Mucosa of descending colon (tissue), 3 donors: ENCODE measurements at regions not wholly inside any gene's neighbourhood (a gene's known extent, or its start where the extent isn't known, plus 50 kb on each side); places are given as distances from the start of the nearest gene placed in this dataset.

Experiments
- ATAC-seq: fragments of 200-7000 bp; cut with Tn5 transposase; one replicate; pipeline ENCODE4 v1.9.1; 2020; ENCODE audit warnings: mild to moderate bottlenecking, moderate library complexity
- DNase-seq, 3 donors: peaks; one replicate each; pipeline ENCODE4 v3.0.0-alpha.2; 2020
- H3K36me3 ChIP-seq: fragments of 200-600 bp; one replicate; pipeline ENCODE4 v1.8.0; 2021; ENCODE audit warnings: low read depth, mild to moderate bottlenecking
- H3K4me1 ChIP-seq: fragments of 200-600 bp; one replicate; pipeline ENCODE4 v1.8.0; 2021; ENCODE audit warnings: low read depth, mild to moderate bottlenecking
- H3K4me3 ChIP-seq: fragments of 200-600 bp; one replicate; pipeline ENCODE4 v1.8.0; 2021; ENCODE audit warnings: mild to moderate bottlenecking
- H3K9me3 ChIP-seq: fragments of 200-600 bp; one replicate; pipeline ENCODE4 v1.8.0; 2021; ENCODE audit warnings: mild to moderate bottlenecking
- intact Hi-C, 2 donors: fragments of 100-400 bp; cut with DNase I in 1 of 2; cut with micrococcal nuclease in 1 of 2; formaldehyde crosslinking; loops; one replicate each; pipeline versions ENCODE4 v1.11.0 to v1.11.1; 2022; cut with DNase I, micrococcal nuclease
- TF ChIP-seq, protein P1 (sequence below): fragments of 200-600 bp; IDR thresholded peaks from one replicate; pipeline ENCODE4 v1.8.0; 2022; ENCODE audit warnings: antibody characterized with exemption, mild to moderate bottlenecking
- donor health status: DM: no; HTN: no; CAD: no; lungs with moderate emphysema.
- donor health status: DM: no; HTN: no; CAD: no.
- donor health status: DM: no; HTN: yes; CAD: no.

DNA sequence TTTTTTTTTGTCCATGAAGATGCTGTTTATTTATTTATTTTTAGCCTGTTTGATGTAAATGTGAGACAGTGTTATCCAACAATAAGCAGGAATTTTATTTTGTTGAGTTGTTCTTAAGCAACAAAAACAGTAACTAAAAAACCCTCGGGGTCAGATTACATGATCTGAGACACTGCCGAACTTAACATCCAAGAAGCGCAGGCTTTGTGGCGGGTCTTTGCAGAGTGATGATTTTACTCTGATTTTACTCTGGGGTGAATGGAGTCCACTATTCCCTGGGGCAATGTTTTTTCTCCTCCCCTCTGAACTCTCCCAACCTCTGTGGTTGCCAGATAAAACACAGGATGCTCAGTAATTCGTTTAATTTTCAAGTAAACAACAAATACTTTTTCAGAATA is 450.1 kb upstream of the B3GAT1 start:
- Histone ChIP-seq H3K9me3 (no peaks in the 10 kb centered on the region), H3K36me3 (no peaks in the 10 kb centered on the region), H3K4me3 (no peak overlapping the region), H3K4me1 (no peaks in the 10 kb centered on the region)
- TF ChIP-seq, protein P1, sequence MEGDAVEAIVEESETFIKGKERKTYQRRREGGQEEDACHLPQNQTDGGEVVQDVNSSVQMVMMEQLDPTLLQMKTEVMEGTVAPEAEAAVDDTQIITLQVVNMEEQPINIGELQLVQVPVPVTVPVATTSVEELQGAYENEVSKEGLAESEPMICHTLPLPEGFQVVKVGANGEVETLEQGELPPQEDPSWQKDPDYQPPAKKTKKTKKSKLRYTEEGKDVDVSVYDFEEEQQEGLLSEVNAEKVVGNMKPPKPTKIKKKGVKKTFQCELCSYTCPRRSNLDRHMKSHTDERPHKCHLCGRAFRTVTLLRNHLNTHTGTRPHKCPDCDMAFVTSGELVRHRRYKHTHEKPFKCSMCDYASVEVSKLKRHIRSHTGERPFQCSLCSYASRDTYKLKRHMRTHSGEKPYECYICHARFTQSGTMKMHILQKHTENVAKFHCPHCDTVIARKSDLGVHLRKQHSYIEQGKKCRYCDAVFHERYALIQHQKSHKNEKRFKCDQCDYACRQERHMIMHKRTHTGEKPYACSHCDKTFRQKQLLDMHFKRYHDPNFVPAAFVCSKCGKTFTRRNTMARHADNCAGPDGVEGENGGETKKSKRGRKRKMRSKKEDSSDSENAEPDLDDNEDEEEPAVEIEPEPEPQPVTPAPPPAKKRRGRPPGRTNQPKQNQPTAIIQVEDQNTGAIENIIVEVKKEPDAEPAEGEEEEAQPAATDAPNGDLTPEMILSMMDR = no peak
- ATAC-seq = no peak
- intact Hi-C loops = no loop called here
- DNase-seq = no peak

DNA sequence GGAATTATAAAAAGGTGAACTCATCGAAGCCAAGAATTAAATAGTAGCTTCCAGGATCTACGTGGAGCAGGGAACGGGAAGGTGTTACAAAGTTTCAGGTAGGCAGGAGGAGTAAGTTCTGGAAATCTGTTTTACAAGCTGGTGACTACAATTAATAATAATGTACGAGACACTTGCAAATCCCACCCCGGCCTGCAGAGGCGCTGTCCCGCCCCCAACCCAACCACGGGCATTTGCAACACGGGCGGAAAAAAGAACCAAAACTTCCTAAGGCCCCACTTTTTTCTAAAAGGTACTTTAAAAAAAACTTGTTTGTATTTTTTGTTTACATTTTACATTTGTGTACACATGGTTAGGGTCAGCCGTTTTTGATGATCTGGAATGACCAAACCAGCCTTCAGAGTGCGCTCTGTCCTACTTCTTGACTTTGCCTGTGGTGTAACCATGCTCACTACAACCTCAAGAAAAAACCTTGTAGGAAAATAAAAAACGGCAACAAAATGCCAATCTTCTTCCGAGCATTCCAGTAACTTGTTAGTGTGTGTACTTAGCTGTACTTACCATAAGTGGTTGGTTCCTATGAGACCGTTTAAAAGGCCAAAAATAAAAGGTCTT is 449.6 kb upstream of the B3GAT1 start:
- DNase-seq (no peak), ATAC-seq (no peak)
- TF ChIP-seq, protein P1 = no peak
- H3K36me3 ChIP-seq = no peaks in the 10 kb centered on the region
- no peaks in the 10 kb centered on the region for H3K4me1 ChIP-seq
- intact Hi-C loops = no loop called here
- H3K4me3 ChIP-seq = no peak overlapping the region
- H3K9me3 ChIP-seq = no peaks in the 10 kb centered on the region

DNA sequence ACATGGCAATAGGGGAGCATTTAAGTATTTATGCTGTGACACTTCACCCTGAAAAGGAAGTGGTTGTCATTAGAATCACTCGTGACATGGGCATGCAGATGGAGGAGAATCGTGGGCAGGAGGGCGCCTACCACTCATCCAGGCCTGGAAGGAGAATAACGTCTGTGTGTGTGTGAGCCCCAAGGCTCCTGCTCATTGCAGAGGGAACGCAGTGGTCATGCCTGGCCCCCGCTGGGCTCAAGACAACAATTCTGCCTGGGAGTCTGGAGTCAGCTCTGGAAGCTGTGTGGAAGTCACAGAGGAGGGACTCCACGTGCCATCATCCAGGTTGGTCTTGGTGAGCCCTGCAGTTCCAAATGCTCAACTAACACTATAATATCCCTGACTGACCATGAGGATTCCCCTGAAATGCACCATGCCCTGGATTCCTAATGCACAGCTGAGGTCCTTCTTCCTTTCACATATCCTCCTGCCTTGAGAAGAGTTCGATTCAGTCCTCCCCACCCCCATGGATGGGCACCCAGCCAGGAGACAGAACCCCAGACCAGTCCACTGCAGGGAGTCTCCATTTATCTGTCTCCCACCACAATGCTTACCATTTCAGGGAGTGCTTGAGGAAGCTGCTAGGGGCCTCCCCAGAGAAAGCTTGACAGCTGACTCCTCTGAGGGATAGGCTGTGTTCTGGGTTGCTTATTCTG is 446.9 kb upstream of the B3GAT1 start:
- H3K4me1 ChIP-seq = no peaks in the 10 kb centered on the region
- ATAC-seq = no peak
- no peaks in the 10 kb centered on the region for H3K9me3 ChIP-seq
- intact Hi-C loops = no loop called here
- DNase-seq = no peak
- TF ChIP-seq, protein P1 = no peak
- H3K4me3 ChIP-seq = no peak overlapping the region
- H3K36me3 ChIP-seq = no peaks in the 10 kb centered on the region

DNA sequence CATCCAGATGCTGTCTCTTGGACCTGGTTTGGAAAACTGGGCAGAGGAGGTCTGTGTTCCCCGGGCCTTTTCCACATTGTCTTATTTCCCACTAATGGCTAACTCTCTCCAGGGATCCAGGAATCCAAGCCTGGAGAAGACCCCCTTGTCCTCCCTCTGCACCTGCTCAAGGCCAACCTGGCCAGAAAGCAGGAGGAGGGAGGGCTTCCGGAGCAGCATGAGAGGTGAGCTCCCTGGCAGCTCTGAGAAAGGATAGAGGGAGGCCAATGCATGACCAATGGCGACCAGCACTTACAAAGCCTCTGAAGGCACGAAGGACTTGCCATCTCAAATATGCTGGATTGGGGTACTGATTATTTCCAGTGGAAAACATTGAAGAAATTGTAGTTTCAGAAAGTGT is 445.0 kb upstream of the B3GAT1 start:
- TF ChIP-seq, protein P1 = no peak
- ATAC-seq = no peak
- intact Hi-C loops = no loop called here

DNA sequence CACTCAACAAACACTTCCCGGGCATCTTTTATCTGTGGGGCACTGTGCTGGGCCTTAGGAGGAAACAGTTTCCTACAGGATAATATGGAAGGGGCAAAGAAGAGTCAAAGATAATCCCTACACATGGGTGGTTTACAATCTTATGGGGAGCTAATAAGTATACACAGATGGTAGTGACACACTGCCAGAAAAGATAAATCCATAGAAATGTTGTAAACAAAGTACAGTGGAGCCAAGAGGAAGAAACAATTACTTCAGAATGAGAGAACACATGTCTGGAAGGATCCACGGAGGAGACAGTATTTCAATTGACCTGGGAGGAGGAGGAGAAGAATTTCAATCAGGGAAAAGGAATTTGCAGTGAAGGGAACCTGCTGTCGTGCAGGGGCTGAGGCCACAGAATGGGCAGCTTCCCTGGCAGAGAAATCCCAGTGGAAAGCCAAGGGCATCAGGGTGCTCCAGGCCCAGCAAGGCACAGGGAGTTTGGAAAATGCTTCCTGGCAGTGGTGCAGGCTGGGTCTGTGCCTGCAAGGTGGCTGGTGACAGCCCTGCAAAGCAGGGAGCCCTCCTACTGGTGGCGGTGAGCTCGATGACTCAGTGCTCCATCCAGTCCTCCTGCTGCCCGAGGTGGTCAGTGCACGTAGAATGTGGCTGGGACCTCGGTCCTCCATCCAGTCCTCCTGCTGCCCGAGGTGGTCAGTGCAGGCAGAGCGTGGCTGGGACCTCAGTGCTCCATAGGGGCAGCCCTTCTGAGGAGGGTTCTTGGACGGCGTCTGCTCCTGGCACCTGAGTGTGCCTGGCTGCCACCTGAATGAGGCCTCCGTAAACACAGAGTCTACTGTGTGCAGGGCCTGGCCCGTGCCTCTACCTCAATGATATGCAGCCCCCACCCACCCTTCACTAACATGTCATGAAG is 444.3 kb upstream of the B3GAT1 start:
- TF ChIP-seq, protein P1 = no peak
- intact Hi-C loops = no loop called here
- no peaks in the 10 kb centered on the region for H3K4me1 ChIP-seq
- ATAC-seq (no peak), DNase-seq (no peak)
- H3K4me3 ChIP-seq = no peak overlapping the region
- no peaks in the 10 kb centered on the region for H3K9me3 ChIP-seq
- H3K36me3 ChIP-seq = no peaks in the 10 kb centered on the region

More for the DNA sequence above, 445.0 kb upstream of the B3GAT1 start:
- Histone ChIP-seq H3K36me3 (no peaks in the 10 kb centered on the region), H3K4me1 (no peaks in the 10 kb centered on the region), H3K4me3 (no peak overlapping the region), H3K9me3 (no peaks in the 10 kb centered on the region)
- DNase-seq = no peak
